OCI-M1 (cell line): ENCODE measurements at regions not wholly inside any gene's neighbourhood (a gene's known extent, or its start where the extent isn't known, plus 50 kb on each side); places are given as distances from the start of the nearest gene placed in this dataset.
A peak's percentile ranks its signal among the peaks of the same experiment; 100 is the strongest.
"Not testable (repeated sequence)": the region's sequence is repeated elsewhere in the genome, so short reads cannot be mapped to it uniquely, and the experiment has no call there.

Source experiments
- DNase-seq: peaks from one replicate; lab custom pipeline; 2025; lab: John Stamatoyannopoulos, UW

- no peak for DNase-seq
Observed at GRCh38 chr3:20400281-20400680, 214.3 kb upstream of the SGO1 start.

GRCh38 chr3:20396335-20396734 is 210.3 kb upstream of the SGO1 start:
- no peak for DNase-seq

DNA sequence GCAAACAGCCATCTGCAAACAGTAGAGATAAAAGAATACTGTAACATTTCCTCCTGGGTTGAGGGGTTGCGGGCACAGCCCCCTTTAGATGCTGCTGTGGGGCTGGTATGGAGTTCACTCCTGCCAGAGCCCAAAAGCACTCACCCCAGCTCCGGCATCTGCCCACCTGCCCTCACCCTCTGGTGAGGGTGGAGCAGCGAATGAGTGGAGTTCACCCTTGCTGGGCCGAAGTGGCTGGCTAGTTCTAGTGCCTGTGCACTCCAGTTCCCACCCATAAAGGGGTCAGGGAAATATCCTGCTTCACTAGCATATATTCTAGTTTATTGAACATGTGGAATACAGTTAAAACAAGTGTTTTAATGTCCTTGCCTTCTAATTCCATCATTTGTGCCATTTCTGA is 209.7 kb upstream of the SGO1 start:
- no peak for DNase-seq

GRCh38 chr3:20394243-20394642 is 208.2 kb upstream of the SGO1 start:
- no peak for DNase-seq

- no peak for DNase-seq
Observed at GRCh38 chr3:20391644-20392043, 205.6 kb upstream of the SGO1 start.

DNA sequence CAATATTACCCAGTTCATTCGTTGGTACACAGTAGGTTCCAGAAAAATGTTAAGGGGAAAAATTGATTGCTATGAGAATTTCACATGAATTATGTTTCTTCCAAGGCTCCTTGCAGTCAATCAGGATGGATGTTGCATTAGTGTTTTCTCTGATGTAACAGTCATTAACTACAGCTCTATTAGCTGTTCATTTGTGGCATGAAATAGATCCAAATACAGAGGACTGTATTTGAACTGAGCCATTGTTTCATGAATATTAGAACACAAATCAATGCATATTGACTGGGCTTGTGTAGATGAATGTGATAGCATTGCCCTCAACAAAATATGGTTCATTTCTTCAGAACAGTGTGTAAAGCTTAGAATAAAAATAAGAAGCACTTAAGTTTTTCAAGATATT is 203.0 kb upstream of the SGO1 start:
- no peak for DNase-seq

DNA sequence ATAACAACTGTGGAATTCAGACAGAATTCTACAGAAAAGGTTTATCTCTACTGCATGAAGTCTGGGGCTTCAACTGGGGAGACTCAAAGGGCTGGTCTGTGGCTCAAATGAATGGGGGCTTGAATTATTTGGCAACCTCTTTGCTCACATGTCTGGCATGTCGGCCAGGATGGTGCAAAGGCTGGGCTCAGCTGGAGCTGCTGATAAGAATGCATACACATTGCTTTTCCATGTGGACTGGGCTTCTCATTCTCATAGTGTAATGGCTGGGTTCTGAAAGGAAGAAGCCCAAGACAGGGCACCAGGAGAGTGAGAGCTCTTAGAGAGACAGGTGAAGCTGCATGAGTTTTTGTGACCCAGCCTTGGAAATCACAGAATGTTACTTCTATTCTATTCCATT is 194.3 kb upstream of the SGO1 start:
- peak; percentile 36 for DNase-seq

DNA sequence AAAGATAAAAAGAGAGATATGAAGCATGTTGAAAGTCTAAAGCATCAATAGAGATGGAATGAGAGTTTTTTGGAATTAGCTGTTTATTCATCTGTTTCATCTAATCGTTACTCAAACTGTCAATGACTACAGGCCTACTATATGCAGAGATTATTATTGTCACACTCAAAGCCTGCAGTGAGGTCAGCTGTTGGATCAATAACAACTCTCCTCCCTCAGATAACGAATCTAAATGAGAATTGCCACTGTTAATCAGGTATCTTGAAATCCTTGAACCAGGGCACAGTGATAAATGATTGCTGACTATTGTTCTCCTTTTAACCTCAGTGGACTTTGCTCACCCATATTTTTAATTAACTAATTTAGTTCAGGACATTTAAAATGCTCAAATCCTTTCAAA is 192.3 kb upstream of the SGO1 start:
- no peak for DNase-seq

DNA sequence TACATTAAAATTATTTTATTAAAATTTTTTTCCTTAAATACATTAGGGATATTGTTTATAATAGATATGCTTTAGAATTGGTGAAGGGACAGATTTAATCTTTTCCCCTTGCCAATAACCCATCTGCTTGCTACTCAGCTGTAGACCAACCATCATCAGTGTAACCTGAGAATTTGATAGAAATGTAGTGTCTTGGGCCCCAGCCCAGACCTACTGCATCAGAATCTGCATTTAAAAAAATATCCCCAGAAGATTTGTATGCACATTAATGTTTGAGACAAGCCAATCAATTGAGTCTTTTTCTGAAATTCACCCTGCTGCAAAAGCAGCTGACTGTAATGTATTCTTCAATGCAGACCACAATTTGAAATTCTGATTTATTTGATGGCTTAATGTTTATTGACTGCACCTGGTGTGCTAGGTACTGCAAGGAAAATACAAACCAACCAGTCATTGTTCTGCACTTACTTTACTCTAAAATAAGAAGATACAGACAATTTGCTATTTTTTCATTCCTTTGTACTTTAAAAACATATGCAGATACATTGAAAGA is 190.7 kb upstream of the SGO1 start:
- no peak for DNase-seq

- DNase-seq: no peak
Observed at GRCh38 chr3:20375302-20375701, 189.3 kb upstream of the SGO1 start.

DNA sequence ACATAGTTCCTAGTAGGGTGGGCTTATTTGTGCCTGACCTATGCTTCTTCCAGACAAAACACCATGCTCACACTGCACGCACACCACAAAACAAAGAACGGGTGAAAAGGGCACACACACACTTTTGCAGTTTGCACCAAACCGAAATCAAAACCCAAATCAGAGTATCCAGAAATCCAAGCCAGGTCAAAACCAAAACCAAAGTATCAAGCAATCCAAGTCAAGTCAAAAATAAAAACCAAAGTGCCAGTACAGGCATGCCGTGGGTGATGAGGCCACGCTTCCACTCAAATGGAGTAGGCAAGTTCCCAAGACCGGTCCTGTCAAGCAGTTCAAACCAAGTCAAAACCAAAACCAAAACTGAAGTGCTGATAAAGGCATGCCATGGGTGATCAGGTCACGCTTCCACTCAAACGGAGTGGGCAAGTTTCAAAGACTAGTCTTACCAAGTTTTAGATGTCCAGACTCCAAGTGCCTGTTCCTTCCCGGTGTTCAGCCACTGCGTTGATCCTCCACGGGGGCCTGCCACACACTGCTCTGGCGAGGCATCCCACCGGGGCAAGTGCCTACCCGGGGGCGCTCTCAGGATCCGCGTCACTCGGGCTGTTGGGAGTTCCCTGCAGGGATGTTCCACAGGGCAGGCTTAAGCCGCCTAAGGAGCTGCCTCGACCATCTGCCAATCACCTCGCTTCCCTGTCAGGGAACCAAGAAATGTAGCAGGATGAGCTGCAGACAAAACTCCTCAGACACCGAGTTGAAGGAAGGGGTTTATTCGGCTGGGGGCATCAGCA is 184.5 kb upstream of the SGO1 start:
- DNase-seq: not testable (repeated sequence)

- peak; percentile 45 for DNase-seq
Observed at GRCh38 chr3:20361000-20361399, 175.0 kb upstream of the SGO1 start.

DNA sequence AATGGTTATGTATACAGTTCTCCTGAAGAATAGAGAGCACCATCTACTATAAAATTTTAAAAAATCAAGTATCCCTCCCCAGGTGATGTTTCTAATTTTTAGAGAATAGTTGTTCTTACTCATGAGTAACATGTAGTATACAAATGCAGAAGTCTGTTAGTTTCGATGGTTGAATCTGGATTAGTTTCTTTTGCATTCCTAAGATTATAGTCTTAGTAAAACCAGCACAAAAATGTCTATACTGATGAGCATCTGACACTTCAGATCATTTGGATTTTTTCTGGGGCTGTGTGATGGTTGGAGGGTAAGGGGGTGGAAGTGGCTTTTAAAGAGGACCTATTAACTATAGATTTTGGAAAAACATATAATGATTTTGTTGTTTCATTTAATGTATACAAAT is 167.3 kb upstream of the SGO1 start:
- DNase-seq: peak; percentile 39

DNA sequence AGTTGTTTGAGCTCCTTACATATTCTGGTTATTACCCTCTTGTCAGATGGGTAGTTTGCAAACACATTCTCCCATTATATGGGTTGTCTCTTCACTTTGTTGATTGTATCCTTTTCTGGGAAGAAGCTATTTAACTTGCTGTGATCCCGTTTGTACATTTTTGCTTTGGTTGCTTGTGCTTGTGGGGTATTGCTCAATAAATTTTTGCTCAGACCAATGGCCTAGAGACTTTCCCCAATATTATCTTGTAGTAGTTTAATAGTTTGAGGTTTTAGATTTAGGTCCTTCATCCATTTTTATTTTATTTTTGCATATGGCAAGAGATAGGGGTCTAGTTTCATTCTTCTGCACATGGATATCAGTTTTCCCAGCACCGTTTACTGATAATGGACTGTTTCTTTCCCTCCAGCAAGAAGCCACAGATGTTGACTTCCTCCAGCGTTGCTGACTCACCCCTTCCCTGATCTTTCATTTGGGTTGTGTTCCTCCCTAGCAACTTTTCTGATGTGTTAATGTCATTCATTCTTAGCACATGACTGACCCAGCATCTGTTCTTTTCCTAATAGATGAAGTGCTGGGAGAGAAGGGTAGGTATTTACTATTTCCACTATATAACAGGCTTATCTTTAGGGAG is 166.7 kb upstream of the SGO1 start:
- DNase-seq: peak; percentile 88

- DNase-seq: no peak
Observed at GRCh38 chr3:20350449-20350848, 164.4 kb upstream of the SGO1 start.

DNA sequence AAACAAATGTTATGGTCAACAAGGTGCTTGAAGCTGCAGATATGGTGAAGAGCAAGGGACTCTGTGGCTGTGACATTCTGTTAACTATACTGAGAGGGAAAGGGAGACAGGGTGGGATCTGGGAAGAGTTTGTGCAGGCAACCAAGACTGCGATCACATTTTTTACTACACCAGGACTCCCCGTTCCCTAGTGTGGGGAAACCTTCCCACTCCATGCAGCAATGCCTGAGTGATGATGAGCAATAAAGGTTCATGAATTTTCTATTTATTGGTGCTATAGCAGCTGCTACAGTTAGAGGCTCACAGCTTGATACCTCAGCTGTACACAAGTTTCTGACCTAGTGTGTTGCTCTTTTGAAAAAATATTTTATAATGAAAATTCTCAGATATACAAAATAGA is 160.9 kb upstream of the SGO1 start:
- DNase-seq: no peak

- DNase-seq: no peak
Observed at GRCh38 chr3:20346369-20346768, 160.4 kb upstream of the SGO1 start.

DNA sequence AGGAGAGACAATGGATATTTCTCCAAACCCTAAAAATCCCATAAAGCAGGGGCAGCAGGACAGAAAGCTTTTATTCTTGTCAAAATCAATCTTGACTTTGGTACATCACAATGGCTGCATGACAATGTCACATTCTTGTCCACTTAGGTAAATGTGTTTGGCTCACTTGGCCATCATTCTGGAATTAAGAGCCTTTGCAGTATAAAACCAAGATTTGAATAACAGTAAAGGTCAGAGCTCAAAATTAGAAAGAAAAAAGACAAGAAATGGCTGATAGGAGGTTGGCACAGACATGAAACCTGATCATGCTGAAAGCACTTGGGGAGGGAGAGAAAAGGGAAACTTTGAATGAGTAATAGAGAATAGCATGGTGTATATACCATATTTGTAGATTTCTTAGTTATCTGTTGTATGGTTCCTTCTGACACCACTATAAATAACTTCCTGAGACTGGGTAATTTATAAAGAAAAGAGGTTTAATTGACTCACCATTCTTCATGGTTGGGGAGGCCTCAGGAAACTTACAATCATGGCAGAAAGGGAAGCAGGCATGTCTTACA is 158.5 kb upstream of the SGO1 start:
- DNase-seq: no peak

DNA sequence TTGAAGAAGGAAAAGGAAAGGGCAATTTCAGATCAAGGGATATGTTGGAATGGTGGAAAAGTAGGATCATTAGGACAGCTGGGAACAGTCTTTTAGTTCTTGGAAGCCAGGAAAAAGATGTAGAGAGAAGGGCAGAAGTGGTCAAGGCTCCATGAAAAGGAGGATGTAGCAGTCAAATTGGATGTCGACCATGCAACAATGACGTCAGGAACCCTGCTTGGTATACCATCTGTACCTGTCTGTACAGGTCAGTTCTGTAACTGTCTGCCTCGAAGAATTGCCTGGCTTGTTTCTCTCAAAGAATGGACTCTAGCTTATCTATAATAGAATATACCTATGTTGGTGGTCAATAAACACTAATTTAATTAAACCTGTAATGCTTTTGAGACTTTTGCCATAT is 157.8 kb upstream of the SGO1 start:
- no peak for DNase-seq

DNA sequence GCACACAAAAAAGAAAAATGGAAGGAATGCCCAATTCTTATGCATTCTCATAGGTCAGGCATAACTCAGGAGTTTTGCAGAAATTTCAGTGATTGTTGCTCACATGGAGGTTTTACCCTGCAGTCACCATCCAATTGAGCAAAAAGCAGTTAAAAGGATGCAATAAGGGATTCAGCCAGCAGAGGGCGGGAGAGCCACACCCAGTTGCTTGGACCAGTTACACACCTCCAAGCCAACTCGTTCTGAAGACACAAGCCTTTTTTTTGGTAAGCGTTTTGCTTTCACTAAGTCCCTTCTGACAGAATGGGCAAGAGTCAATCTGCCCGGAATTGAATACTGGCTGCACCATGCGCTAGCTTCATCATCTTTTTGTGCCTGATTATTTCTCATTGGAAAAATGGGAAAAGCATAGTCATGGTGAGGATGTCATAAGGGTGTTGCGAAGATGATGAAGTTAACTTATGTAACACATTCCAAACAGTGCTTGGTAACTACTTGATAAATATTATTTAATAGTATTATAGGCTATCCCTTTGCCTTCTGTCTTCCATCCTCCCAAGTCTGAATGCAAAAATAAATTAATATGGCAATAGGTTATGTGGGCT is 154.4 kb upstream of the SGO1 start:
- peak; percentile 92 for DNase-seq

DNA sequence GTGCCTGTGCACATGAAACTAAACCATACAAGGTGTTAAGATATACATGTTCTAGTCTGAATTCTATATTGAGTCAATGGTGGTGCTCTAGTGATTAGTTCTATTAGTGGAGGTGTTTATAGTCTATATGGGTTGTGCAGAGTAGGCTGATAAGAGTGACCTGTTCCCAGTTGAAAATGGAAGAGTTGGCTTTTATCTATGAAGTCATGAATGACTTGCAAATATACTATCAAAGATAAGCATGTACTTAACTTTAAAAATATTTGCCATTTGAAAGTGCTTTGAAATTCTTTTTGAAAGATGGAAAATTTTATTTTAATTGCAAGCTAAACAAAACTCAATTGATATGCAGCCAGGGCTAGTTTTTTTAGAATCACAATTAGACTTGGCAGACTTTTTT is 150.6 kb upstream of the SGO1 start:
- no peak for DNase-seq

GRCh38 chr3:20334842-20335241 is 148.8 kb upstream of the SGO1 start:
- DNase-seq: no peak

- no peak for DNase-seq
Observed at GRCh38 chr3:20327889-20328288, 141.9 kb upstream of the SGO1 start.
